ENCODE measurements at regions not wholly inside any gene's neighbourhood (a gene's known extent, or its start where the extent isn't known, plus 50 kb on each side); places are given as distances from the start of the nearest gene placed in this dataset.

DNA sequence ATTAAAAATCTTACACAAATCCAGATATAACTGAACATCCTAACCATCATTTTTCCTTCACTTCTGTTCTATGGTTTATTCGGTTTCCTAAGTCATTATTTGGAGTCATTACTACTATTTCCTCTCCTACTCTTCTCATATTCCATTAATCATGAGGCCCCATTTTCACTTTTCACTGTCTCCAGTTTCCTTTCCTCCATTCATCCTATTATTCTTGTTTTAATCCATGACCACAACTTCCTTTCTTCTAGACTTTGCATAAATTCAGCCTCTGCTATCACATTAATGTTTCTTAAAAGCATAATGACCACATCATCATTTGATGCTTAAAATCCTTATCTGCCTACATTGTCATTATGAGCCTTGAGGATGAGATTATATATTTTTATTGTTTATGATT is 555.0 kb upstream of the NDST4 start:
- TF ChIP-seq, protein P1, sequence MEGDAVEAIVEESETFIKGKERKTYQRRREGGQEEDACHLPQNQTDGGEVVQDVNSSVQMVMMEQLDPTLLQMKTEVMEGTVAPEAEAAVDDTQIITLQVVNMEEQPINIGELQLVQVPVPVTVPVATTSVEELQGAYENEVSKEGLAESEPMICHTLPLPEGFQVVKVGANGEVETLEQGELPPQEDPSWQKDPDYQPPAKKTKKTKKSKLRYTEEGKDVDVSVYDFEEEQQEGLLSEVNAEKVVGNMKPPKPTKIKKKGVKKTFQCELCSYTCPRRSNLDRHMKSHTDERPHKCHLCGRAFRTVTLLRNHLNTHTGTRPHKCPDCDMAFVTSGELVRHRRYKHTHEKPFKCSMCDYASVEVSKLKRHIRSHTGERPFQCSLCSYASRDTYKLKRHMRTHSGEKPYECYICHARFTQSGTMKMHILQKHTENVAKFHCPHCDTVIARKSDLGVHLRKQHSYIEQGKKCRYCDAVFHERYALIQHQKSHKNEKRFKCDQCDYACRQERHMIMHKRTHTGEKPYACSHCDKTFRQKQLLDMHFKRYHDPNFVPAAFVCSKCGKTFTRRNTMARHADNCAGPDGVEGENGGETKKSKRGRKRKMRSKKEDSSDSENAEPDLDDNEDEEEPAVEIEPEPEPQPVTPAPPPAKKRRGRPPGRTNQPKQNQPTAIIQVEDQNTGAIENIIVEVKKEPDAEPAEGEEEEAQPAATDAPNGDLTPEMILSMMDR (IDR thresholded peaks at IDR 0.05): no peak
- TF ChIP-seq POLR2A (IDR thresholded peaks at IDR 0.05): no peak

Data from lower leg skin (tissue), 3 donors.